Spleen (tissue), 7 donors: ENCODE measurements at regions not wholly inside any gene's neighbourhood (a gene's known extent, or its start where the extent isn't known, plus 50 kb on each side); places are given as distances from the start of the nearest gene placed in this dataset.

Source experiments
- CTCF ChIP-seq, 11 experiments: fragments of 200-600 bp in 7 of 11; fragments of 450-650 bp in 4 of 11; sonication (generic) in 4 of 11; IDR thresholded peaks in 8 of 11; conservative IDR thresholded peaks in 3 of 11; 1 replicate in 7 of 11; 2 replicates in 4 of 11; pipeline versions ENCODE4 v1.4.0 to v1.8.0; 2016 to 2021; ENCODE audit warnings: antibody characterized with exemption in 11 of 11, inconsistent platforms in 4 of 11, mild to moderate bottlenecking in 1 of 11
- POLR2AphosphoS5 ChIP-seq, 3 donors: sonication (generic); formaldehyde crosslinking; IDR thresholded peaks; one replicate each; pipeline ENCODE4 v1.5.1; 2017; ENCODE audit warnings: antibody characterized with exemption in 3 of 3
- donor health status: DM: no; HTN: no; CAD: no; lungs with moderate emphysema.
- donor health status: DM: no; HTN: no; CAD: no.
- donor health status: DM: no; HTN: no; CAD: no.

GRCh38 chr13:112136095-112136494 lies 69.1 kb downstream of the SOX1 start:
- TF ChIP-seq CTCF (IDR thresholded peaks at IDR 0.05 in 8 of 11, conservative IDR thresholded peaks at IDR 0.05 in 3 of 11) (no peak), POLR2AphosphoS5 (IDR thresholded peaks at IDR 0.05) (no peak)
